NCI-H2227 treated with DMSO at 0.1 percent for 48 hours (cell line): ENCODE measurements at regions not wholly inside any gene's neighbourhood (a gene's known extent, or its start where the extent isn't known, plus 50 kb on each side); places are given as distances from the start of the nearest gene placed in this dataset.
A peak's percentile ranks its signal among the peaks of the same experiment; 100 is the strongest.
"Not testable (repeated sequence)": the region's sequence is repeated elsewhere in the genome, so short reads cannot be mapped to it uniquely, and the experiment has no call there.

Source experiments
- DNase-seq: peaks from one replicate; lab custom pipeline; 2025; lab: John Stamatoyannopoulos, UW

- DNase-seq, result no peak
Observed at GRCh38 chr12:124652661-124653060, 85.2 kb upstream of the NCOR2 start.

GRCh38 chr12:124651516-124652273 is 84.3 kb upstream of the NCOR2 start:
- DNase-seq, result no peak

GRCh38 chr12:124650912-124651311 is 83.5 kb upstream of the NCOR2 start:
- no peak for DNase-seq

- no peak for DNase-seq
Observed at GRCh38 chr12:124648710-124649384, 81.4 kb upstream of the NCOR2 start.

- no peak for DNase-seq
Observed at GRCh38 chr12:124647316-124647715, 79.9 kb upstream of the NCOR2 start.

- DNase-seq, result no peak
Observed at GRCh38 chr12:124646385-124647230, 79.2 kb upstream of the NCOR2 start.

- no peak for DNase-seq
Observed at GRCh38 chr12:124645530-124646244, 78.3 kb upstream of the NCOR2 start.

- DNase-seq, result not testable (repeated sequence)
Observed at GRCh38 chr12:124643768-124644167, 76.4 kb upstream of the NCOR2 start.

GRCh38 chr12:124642105-124642504 is 74.7 kb upstream of the NCOR2 start:
- no peak for DNase-seq

GRCh38 chr12:124641591-124641990 is 74.2 kb upstream of the NCOR2 start:
- DNase-seq, result no peak

- DNase-seq, result no peak
Observed at GRCh38 chr12:124640056-124640455, 72.6 kb upstream of the NCOR2 start.

- no peak for DNase-seq
Observed at GRCh38 chr12:124639122-124639806, 71.9 kb upstream of the NCOR2 start.

- DNase-seq, result no peak
Observed at GRCh38 chr12:124637581-124637981, 70.2 kb upstream of the NCOR2 start.

- no peak for DNase-seq
Observed at GRCh38 chr12:124637163-124637562, 69.8 kb upstream of the NCOR2 start.

GRCh38 chr12:124636138-124636978 is 68.9 kb upstream of the NCOR2 start:
- no peak for DNase-seq

GRCh38 chr12:124635316-124635715 is 67.9 kb upstream of the NCOR2 start:
- no peak for DNase-seq

GRCh38 chr12:124633365-124634362 is 66.3 kb upstream of the NCOR2 start:
- DNase-seq, result peak; percentile 22

GRCh38 chr12:124632519-124632984 is 65.1 kb upstream of the NCOR2 start:
- DNase-seq, result no peak

GRCh38 chr12:124631681-124632256 is 64.4 kb upstream of the NCOR2 start:
- no peak for DNase-seq
